ENCODE measurements at regions not wholly inside any gene's neighbourhood (a gene's known extent, or its start where the extent isn't known, plus 50 kb on each side); places are given as distances from the start of the nearest gene placed in this dataset.

DNA sequence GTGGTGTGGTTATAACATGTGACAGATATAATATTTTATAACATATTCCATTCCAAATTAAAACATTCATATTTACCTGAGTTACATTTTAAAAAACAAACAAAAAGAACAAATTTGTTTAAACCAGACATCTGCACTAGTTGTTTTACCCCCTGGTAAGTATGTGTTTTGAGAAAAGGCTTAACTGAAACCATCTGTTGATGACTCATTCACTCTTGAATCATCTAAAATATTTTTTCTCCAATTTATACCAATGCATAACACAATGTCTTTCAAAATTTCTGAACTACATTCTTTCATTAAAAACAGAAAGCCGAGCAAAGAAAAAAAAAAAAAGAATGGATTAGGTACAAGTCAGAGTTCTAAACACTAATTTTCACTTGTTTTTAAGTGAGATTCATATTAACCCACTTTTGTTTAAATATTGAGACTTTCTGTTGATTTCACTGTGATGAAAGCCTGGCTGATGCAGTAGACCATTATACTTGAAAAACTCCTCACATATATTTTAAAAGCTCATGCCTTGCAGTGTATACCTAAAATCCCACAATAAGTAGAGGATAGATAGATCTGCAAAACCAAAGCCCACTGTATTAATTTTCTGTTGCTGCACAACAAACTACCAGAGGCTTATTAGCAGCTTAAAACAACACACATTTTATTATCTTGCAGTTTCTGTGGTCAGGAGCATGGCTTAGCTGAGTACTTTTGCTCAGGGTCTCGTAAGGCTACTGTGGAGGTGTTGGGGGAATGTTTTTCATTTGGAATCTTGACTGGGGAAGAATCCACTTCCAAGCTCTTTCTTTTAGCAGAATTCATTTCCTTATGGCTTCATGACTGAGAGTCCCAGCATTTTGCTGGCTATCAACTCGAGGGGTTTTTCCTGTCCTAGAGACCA lies 221.5 kb downstream of the PCDH18 start:
- DNase-seq (ENCODE audit: low spot score) = no peak

DNA sequence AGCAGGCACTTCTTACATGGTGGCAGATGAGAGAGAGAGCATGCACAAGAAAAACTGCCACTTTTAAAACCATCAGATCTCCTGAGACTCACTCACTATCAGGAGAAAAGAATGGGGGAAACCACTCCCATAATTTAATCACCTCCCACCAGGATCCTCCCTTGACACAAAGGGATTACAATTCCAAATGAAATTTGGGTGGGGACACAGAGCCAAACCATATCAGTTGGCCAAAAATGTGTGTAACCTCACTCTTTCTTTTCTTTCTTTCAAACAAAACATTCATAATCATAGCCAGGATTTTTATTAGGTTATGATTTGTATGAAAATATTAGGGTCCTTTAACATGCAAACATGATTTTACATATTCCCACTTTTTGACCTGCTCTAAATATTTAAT lies 222.1 kb downstream of the PCDH18 start:
- DNase-seq (ENCODE audit: low spot score) = no peak

DNA sequence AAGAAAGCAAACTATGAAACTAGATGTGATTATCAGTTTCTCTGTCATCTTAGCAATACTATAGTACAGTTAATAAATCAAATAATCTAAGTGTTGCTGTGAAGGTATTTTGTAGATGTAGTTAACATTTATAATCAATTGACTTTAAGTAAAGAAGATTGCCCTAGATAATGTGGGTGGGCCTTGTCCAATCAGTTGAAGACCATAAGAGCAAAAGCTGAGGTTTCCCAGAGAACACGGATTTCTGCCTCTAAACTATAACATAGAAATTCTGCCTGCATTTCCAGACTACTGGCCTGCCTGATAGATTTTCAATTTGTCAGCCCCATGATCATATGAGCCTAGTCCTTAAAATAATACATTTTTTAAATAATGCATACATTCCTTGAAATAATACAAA lies 222.9 kb downstream of the PCDH18 start:
- DNase-seq (ENCODE audit: low spot score) = no peak

DNA sequence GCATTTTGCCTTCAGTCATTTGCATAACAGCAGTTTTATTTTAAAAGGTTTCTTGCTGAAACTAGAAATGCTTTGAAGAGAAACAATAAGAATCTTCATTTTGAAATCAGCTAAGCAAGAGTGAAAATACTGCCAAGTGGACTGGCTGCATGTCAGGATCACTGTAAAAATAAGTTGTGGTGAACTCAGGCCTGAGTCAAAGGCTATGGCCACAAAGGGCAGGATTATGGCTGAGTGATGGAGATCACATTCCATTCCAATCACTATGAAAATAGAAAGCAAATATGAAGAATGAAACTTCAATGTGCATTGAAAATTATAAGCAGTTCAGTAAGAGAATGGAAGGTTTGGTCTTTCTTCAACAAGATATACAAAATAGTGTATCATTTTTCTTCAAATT lies 224.5 kb downstream of the PCDH18 start:
- no peak for DNase-seq (ENCODE audit: low spot score)

DNA sequence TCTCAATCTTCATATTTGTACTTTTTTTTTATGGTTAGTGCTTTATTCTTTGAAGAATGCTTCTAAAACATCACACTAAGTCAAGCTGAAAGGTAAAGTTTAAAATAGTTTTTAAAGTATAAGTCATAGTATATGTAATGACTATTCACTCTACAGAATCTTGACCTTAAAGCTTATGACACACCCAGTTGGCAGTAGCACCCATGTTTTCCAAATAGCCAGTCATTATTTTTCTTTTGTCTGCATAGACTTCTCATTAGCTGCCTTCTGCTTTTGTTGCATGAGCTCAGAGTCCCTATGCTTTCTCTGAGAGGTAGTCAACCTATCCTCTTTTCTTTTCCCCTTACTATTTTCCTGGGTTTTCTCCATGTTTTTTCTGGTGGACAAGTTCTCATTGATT lies 231.5 kb downstream of the PCDH18 start:
- no peak for DNase-seq (ENCODE audit: low spot score)

DNA sequence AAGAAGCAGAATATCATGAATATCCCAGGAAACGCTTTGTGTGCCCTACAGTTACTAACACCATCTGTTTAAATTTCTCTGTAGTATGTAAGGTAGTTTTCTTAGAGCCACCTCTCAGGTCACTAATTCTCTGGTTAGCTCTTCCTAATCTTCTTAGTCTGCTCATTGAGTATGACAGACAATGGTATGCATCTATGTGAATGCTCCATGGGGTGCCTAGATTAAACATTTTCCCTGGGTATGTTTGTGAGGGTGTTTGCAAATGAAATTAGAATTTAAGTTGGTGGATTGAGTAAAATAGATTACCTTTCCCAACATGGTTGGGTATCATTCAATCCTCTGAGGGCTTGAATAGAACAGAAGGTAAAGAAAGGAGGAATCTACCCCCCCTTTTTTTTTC lies 233.0 kb downstream of the PCDH18 start:
- DNase-seq (ENCODE audit: low spot score) = no peak

DNA sequence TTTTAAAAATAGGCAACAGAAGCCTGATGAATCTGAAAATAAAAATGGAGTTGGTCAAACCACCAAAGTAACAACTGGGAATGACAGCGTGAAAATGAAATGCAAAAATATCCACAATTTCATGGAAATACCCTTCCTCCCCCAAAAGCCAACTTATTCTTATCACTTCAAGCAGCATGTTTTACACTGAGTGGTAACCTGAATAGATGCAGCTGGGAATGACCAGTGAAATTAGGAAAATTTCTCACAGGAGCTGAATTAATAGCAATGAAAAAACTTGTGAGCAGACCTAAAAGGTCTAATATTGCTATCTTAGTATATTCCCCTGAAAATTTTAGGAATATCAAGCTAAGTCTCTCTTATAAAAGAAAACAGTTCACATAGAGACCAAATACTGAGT lies 239.0 kb downstream of the PCDH18 start:
- DNase-seq (ENCODE audit: low spot score) = no peak

DNA sequence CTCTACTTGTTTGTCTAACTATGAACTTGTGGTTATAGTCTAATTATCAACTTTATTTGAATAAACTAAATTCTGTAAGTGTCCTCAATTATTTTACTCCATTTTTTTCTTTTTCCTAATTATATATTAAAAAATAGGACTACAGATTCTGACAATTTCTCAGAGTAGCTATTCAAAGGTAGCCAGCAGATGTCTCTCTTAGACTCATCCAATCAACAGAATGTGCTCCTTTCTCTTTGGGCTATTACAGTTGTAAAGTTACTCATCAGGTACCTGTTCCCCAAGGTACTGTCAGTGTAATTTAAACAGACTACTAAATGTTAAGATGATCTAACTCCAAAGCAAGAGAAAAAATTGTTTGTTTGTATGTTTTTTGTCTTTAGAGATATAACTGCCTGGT lies 248.6 kb downstream of the PCDH18 start:
- DNase-seq (ENCODE audit: low spot score) = peak; percentile 6

DNA sequence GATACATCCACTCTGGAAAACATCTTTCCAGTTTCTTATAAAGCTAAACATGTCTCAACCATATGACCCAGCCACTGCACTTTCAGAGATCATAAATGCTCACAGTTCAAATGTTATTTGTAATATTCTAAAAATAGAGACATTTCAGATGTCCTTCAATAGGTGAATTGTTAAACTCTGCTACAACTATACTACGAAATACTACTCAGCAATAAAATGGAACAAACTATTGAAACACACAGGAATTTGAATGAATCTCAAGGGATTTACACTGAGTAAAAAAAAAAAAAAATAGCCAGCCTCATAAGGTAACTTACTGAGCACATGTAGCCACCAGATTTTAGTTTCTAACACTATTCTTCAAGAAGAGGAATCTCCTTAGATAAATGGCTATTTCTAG lies 253.9 kb downstream of the PCDH18 start:
- DNase-seq (ENCODE audit: low spot score) = no peak

DNA sequence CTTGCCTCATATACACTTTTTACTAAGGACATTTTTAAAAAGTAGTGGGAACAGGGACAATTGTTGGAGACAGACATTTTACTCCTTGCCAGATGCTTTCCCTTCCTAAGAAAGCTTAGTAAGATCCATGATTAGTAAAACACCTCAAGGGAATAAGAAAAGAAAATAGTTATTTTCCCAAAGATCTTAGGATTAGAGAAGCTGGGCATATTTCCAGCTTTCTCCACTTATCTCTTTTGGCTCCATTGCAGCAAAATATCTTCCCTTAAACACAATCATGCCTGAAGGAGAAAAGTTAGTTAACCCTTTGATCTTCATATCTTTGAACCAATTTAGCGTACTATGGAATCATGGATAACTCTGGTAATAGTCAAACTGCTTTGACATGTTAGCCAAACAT lies 257.9 kb downstream of the PCDH18 start:
- DNase-seq (ENCODE audit: low spot score) = no peak

DNA sequence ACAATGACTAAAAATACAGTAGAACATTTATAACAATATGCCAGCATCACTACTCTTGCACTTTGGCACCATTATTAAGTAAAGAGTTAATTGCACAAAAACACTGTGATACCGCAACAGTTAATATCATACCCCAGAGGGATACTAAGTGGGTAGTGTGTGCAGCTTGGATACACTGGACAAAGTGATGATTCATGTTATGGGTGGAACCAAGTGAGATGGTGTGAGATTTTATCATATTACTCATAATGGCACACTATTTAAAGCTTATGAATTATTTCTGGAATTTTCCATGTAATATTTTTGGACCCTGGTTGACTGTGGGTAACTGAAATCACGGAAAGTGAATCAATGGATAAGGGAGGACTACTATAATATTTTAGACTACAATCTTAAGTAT lies 265.3 kb downstream of the PCDH18 start:
- DNase-seq (ENCODE audit: low spot score) = no peak

DNA sequence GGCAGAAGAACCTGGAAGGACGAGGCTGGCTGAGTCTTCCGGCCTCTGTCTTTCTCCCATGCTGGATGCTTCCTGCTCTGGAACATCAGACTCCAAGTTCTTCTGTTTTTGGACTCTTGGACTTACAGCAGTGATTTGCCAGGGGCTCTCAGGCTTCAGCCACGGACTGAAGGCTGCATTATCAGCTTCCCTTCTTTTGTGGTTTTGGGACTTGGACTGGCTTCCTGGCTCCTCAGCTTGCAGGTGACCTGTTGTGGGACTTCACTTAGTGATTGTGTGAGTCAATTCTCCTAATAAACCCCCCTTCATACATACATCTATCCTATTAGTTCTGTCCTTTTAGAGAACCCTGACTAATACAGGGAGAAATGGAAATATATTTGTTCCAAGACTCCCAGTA lies 265.8 kb downstream of the PCDH18 start:
- no peak for DNase-seq (ENCODE audit: low spot score)

DNA sequence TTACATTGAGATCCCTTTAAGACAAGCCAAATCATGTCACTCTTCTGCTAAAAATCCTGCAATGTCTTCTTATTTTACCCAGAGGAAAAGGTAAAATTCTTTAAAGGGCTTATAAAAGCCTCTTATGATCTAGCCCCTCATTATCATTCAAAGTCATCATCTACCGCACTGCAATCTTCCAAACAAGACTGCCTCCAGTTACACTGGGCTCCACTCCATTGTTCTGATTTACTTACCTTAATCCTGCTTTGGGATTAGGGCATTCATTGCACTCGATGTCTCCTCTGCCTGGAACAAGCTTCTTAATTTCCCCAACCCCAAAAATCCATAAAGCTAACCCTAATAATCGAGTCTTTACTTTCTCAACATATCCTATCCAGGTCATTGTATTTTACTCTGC lies 269.1 kb downstream of the PCDH18 start:
- DNase-seq (ENCODE audit: low spot score) = no peak

DNA sequence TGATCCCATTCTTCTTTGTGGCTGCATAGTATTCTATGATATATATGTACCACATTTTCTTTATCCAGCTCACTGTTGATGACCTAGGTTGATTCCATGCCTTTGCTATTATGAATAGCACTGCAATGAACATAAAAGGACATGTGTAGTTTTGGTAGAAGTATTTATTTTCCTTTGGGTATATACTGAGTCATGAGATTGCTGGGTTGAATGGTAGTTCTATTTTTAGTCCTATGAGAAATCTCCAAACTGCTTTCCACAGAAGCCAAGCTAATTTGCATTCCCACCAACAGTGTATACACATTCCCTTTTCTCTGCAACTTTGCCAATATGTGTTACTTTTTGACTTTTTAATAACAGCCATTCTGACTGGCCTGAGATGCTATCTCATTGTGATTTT lies 278.3 kb downstream of the PCDH18 start:
- no peak for DNase-seq (ENCODE audit: low spot score)

DNA sequence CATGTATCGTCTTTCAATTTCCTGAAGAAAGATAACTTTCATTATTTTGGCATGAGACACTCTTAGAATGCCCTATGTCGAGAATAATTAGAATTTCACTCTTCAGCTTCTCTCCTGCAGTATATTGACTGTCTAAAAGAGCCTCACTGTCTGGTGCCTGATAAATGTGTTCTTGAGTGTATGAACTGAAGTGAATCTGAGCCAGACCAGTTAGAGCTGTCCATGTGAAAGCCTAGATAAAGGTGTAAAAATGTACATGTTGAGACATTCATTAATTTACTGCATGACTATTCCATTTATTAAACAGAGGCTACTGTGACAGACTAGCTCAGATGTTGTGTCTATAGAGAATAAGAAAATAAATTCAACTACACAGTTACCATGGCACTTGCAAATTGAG lies 283.2 kb downstream of the PCDH18 start:
- no peak for DNase-seq (ENCODE audit: low spot score)

DNA sequence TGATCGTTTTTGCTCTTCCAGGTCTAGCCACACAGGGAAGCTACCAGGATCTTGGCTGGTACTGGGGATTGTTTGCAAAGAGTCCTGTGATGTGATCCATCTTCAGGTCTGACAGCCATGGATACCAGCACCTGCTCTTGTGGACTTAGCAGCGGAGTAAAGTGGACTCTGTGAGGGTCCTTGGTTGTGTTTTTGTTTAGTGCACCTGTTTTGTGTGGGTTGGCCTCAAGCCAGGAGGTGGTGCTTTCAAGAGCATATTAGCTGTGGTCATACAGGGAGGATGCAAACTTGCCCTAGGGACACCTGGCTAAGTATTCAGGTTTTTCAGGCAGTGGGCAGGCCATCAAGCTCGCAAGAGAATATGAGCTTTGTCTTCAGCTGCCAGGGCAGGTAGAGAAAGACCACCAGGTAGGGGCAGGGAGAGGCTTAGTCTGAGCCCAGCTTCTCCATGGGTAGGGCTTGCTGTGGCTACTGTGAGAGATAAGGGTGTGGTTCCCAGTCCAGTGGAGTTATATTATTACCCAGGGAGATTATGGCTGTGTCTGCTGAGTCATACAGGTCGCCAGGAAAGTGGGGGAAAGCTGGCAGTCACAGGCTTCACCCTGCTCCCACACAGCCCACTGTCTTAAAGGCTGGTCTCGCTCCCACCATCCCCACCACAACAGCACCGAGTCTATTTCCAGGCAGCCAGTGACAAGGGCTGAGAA lies 293.7 kb downstream of the PCDH18 start:
- DNase-seq (ENCODE audit: low spot score) = peak; percentile 44

DNA sequence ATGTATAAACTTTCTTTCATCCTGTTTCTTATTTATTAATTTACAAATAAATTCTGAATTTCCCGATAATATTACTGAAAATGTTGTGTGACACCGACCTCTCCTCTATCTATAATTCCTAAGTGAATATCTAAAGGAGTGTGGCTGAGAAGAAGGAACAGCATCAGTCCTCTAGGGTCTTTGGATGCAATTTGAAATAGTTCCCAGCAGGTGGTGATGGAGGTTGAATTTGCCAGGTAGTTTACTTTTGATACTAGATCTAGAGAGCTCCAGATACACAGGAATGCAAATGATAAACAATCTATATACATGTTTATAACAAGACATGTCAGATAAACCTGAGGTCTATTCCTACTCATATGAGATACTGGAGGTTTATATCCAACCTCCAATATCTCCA lies 305.4 kb downstream of the PCDH18 start:
- DNase-seq (ENCODE audit: low spot score) = no peak

DNA sequence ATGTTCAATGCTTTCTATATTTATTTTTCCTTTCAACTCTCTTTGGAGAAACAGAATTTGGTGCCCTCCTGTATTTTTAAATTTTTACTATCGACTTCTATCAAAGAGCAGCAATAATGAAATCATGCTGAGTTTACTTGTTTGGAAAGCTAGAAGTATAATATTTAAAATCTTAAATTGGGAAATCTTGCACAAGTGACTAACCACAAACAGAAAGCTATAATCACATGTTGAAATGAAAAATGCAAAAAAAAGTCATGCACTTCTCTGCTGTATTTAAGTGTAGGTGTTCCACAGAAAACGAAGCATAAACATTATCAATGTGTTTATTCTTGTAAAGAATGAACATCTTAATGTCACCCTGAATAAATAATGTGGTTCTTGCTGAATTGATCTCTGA lies 306.1 kb downstream of the PCDH18 start:
- no peak for DNase-seq (ENCODE audit: low spot score)

DNA sequence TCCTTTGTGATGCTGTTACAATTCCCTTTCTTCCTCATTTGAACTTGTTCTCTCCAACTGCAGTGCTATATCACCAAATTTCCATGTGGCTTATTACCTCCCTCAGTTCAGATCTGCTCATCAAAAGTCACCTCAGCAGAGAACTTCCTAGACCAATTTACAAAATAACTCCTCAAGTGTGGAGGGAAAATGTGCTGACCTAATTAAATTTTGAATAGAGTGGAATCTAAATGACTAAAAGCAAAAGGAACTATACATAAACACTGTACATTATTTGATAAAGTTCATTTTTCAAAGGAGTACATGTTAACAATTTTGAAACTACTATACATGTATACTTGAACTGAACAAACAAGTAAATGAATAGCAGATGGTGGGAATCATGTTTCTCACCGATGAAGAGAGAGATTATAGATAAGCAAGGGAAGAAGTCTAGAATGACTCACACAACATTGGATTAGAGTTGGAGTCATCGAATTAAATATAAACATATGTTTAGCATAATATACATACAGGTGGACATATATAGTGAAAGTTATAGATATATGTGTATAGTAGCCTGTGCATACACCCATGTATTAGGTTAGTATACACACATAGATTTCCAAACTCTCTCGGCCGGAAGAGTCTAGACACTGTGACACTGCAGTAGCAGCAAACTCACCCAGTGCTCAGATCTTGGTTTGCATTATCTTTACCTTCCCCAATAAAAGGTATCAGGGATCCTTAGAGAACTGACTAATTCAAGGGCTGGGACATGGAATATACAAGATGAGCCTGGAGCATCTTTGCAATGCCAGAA lies 318.7 kb downstream of the PCDH18 start:
- DNase-seq (ENCODE audit: low spot score) = no peak

DNA sequence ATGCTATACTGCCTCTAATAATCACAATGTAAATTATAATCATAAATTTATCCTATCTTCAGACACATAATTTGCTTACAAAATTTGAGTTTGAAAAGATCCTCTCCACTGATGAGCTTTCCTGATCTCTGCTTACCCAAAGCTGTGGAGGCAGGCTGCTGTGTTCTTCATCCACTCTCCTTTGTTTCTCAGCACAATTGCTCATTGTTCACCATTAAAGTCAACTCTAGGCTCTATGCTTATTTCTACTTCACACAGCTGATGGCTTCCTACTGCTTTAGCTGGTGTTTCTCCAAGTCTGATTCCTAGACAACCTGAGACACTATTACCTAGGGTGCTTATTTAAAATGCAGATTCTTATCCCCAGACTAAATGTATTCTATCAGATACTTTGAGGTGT lies 319.7 kb downstream of the PCDH18 start:
- no peak for DNase-seq (ENCODE audit: low spot score)

DNA sequence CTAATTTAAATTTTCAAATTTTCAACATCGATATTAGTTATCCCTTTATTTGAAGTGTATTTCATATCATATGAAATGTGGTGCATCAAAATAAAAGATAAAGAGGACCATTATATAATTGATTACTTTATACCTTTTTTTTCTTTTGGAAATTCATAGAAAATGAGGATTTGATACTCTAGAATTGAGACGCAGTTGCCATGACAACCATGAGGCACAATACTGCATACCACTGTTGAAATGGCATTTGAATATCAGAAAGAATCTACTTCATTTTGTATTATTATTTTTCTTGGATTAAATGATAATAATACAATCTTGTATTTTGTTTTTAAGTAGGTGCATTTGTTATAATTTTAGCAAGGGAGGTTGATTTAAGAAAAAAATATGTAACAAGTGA lies 323.1 kb downstream of the PCDH18 start:
- no peak for DNase-seq (ENCODE audit: low spot score)

DNA sequence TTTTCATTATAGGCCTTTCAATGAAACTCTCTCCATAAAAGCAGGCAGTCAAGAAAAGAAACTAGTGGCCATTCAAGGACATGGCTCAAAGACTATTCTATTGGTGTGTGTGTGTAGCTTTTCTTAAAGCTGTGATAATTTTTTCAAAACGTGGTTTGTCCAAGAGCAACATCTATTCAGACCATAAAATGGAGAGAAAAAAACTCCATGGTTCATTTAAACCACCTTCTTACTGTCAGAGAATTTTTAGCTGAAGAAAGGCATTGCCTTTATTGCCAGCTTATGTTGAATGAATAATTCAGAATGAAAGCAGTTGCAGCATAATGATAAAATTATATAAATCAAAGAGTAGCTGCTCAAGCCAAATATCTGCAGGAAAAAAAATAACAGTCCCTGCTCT lies 325.5 kb downstream of the PCDH18 start:
- no peak for DNase-seq (ENCODE audit: low spot score)

DNA sequence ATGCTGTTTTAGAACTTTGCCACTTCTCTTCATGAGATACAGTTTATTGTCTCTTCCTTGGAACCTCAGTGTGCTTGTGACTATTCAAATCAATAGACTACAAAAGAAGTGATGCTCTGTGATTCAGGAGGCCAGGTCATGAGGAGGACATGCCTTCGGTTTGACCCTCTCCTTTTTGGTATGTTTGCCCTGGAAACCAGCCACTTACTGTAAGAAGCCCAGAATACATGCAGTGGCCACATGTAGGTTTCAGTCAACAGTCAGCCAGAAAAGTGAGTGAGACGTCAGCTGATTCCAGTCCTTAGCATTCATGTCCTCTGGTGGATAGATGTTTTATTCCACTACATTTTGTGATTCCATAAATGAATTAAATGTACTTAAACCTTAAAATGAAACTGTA lies 328.7 kb downstream of the PCDH18 start:
- no peak for DNase-seq (ENCODE audit: low spot score)
